ENCODE measurements at regions not wholly inside any gene's neighbourhood (a gene's known extent, or its start where the extent isn't known, plus 50 kb on each side); places are given as distances from the start of the nearest gene placed in this dataset.

DNA sequence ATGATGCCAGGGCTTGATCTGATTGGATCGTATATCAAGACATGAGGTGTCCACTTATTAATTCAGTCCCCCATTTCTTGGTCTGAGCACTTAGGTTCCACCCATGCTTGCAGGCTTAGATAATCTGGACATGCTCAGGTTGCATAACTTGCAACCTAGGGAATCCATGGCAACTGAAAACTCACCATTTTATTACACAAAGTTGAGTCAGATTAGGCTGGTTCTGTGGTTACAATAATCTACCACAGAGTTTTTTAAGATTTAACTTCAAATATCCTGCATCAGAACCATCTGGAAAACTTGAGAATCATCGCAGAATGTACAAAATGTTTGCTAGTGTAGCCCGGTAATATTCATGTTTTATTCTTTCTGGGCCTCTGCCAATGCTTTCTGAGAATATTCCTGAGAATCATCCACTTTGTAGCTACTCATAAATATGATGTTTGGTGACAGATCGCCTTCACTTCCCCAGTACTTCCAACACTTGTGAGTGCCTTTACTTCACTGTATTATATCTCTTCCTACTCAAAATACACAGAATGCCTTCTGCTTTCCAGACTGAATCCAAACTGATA, 707.2 kb upstream of the ADAMTS5 start:
- H3K4me3 ChIP-seq (ENCODE audit: low read depth in 2 of 2, low read length in 2 of 2) = no peak overlapping the region
- no peak overlapping the region for H3K27ac ChIP-seq (ENCODE audit: low read length)
- CTCF ChIA-PET = no interaction called here
- POLR2A ChIA-PET = no interaction called here
- no peaks in the 10 kb centered on the region for H3K27me3 ChIP-seq (ENCODE audit: control insufficient read depth, insufficient read depth, low read length)
- in situ Hi-C loops (cut with HindIII; ENCODE audit: low pct_unique_long_range_greater_than_20kb, low sequenced_read_pairs) = no loop called here
- no peak for DNase-seq (ENCODE audit: low read depth, low spot score)
- intact Hi-C loops (cut with micrococcal nuclease; ENCODE audit: unreplicated experiment) = no loop called here
- H3K36me3 ChIP-seq (ENCODE audit: control insufficient read depth, insufficient read depth, low read length) = no peaks in the 10 kb centered on the region
- TF ChIP-seq, protein P1, sequence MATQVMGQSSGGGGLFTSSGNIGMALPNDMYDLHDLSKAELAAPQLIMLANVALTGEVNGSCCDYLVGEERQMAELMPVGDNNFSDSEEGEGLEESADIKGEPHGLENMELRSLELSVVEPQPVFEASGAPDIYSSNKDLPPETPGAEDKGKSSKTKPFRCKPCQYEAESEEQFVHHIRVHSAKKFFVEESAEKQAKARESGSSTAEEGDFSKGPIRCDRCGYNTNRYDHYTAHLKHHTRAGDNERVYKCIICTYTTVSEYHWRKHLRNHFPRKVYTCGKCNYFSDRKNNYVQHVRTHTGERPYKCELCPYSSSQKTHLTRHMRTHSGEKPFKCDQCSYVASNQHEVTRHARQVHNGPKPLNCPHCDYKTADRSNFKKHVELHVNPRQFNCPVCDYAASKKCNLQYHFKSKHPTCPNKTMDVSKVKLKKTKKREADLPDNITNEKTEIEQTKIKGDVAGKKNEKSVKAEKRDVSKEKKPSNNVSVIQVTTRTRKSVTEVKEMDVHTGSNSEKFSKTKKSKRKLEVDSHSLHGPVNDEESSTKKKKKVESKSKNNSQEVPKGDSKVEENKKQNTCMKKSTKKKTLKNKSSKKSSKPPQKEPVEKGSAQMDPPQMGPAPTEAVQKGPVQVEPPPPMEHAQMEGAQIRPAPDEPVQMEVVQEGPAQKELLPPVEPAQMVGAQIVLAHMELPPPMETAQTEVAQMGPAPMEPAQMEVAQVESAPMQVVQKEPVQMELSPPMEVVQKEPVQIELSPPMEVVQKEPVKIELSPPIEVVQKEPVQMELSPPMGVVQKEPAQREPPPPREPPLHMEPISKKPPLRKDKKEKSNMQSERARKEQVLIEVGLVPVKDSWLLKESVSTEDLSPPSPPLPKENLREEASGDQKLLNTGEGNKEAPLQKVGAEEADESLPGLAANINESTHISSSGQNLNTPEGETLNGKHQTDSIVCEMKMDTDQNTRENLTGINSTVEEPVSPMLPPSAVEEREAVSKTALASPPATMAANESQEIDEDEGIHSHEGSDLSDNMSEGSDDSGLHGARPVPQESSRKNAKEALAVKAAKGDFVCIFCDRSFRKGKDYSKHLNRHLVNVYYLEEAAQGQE (IDR thresholded peaks at IDR 0.05; ENCODE audit: insufficient read depth in 1 of 2, low read depth in 2 of 2, low read length in 1 of 2) = no peak
- TF ChIP-seq CTCF (IDR thresholded peaks at IDR 0.05) = no peak
- TF ChIP-seq TCF7L2 (IDR thresholded peaks at IDR 0.05; ENCODE audit: low read depth, low read length) = no peak
- no peak for TF ChIP-seq SIN3A (IDR thresholded peaks at IDR 0.05; ENCODE audit: borderline replicate concordance, insufficient read depth, low read depth, low read length)
- TF ChIP-seq POLR2AphosphoS5 (IDR thresholded peaks at IDR 0.05; ENCODE audit: low read depth, low read length) = no peak
- no TSS peak for BruUV-seq (replicated peaks)
- no peaks in the 10 kb centered on the region for H3K4me1 ChIP-seq (ENCODE audit: control insufficient read depth, insufficient read depth, low read length)
- no peak for ATAC-seq
- H3K9me3 ChIP-seq (ENCODE audit: control insufficient read depth, insufficient read depth, low read depth, low read length) = no peaks in the 10 kb centered on the region

DNA sequence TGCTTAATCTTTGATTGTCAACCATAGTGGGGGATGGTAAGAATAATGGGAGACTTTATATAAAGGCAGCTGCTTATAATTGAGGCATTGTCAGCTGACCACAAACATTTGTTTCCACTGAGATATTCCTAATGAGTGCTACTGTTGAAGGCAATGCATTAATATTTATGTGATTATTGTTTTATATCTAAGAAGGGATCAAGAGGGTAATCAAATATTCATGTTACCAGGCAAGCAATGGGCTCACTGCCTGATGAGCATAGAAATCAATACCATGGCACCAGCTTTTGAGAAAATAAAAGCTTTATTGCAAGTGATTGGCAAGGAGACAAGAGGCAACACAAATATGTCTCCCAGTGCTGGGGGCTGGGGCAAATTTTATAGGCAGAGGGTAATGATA, 706.7 kb upstream of the ADAMTS5 start:
- no peak overlapping the region for H3K27ac ChIP-seq (ENCODE audit: low read length)
- ChIA-PET CTCF (no interaction called here), POLR2A (no interaction called here)
- no peaks in the 10 kb centered on the region for H3K9me3 ChIP-seq (ENCODE audit: control insufficient read depth, insufficient read depth, low read depth, low read length)
- TF ChIP-seq, protein P1 (IDR thresholded peaks at IDR 0.05; ENCODE audit: insufficient read depth in 1 of 2, low read depth in 2 of 2, low read length in 1 of 2) = no peak
- TF ChIP-seq TCF7L2 (IDR thresholded peaks at IDR 0.05; ENCODE audit: low read depth, low read length) (no peak), CTCF (IDR thresholded peaks at IDR 0.05) (no peak), SIN3A (IDR thresholded peaks at IDR 0.05; ENCODE audit: borderline replicate concordance, insufficient read depth, low read depth, low read length) (no peak), POLR2AphosphoS5 (IDR thresholded peaks at IDR 0.05; ENCODE audit: low read depth, low read length) (no peak)
- ATAC-seq = no peak
- H3K27me3 ChIP-seq (ENCODE audit: control insufficient read depth, insufficient read depth, low read length) = no peaks in the 10 kb centered on the region
- no peak overlapping the region for H3K4me3 ChIP-seq (ENCODE audit: low read depth in 2 of 2, low read length in 2 of 2)
- no peaks in the 10 kb centered on the region for H3K4me1 ChIP-seq (ENCODE audit: control insufficient read depth, insufficient read depth, low read length)
- H3K36me3 ChIP-seq (ENCODE audit: control insufficient read depth, insufficient read depth, low read length) = no peaks in the 10 kb centered on the region
- DNase-seq (ENCODE audit: low read depth, low spot score) = no peak
- BruUV-seq (replicated peaks) = no TSS peak
- in situ Hi-C loops (cut with HindIII; ENCODE audit: low pct_unique_long_range_greater_than_20kb, low sequenced_read_pairs) = no loop called here
- intact Hi-C loops (cut with micrococcal nuclease; ENCODE audit: unreplicated experiment) = no loop called here
